ENCODE measurements at regions not wholly inside any gene's neighbourhood (a gene's known extent, or its start where the extent isn't known, plus 50 kb on each side); places are given as distances from the start of the nearest gene placed in this dataset.

DNA sequence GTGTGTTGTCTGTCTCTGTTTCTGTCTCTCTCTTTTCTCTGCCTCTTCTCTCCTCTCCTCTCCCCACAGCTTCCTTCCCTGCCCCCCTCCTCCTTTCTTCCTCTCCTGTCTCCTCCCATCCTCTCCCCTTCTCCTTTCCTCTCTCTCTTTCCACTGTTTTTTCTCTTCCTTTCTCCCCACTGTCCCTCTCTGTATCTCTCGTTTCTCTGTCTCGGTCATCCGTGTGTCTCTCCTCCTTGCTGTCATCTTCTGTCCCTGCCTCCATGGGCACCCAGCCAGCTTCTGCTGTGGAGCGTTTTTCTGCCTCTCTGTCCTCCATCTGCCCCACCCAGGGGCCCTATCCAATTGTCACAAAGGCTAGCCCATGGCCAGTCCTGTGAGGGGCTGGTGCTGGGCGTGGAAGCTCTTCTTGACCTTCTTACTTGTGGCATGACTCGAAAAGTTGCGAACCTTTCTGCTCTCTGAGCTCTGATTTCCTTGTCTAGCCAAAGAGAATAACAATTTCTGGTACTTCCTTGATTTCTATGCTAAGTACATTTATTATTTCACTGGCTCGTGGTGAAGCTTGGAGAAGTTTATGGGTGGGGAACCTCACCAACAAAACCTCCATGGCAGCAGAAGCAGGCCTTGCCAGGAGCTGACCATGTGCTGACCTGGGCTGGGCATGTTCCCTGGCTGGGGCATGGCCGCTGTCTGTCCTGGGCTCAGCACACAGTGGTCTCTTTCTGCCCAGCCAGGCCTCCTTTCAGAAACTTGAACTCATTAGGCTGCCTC, 69.3 kb downstream of the CEBPB start (continued):
- no peak for TF ChIP-seq CREB3L1 (IDR thresholded peaks at IDR 0.05; ENCODE audit: borderline replicate concordance, low read depth)
- TF ChIP-seq SMARCA5 (IDR thresholded peaks at IDR 0.05), result peak; percentile 41; the same call in 1 of the 2 replicates
- TF ChIP-seq RUNX1 (IDR thresholded peaks at IDR 0.05; ENCODE audit: low read depth), result no peak
- no peak for TF ChIP-seq ZNF764 (CRISPR knock-in tag; IDR thresholded peaks at IDR 0.05; ENCODE audit: low read depth)
- peak; percentile 27; the same call in 1 of the 2 replicates for TF ChIP-seq SMARCA4 (IDR thresholded peaks at IDR 0.05)
- TF ChIP-seq PKNOX1 (IDR thresholded peaks at IDR 0.05), result no peak
- TF ChIP-seq PHF21A (IDR thresholded peaks at IDR 0.05; ENCODE audit: borderline replicate concordance, low read depth), result peak; percentile 33; the same call in 1 of the 2 replicates
- no peak for TF ChIP-seq HDAC3 (IDR thresholded peaks at IDR 0.05; ENCODE audit: borderline replicate concordance, partially characterized antibody)
- no peak for TF ChIP-seq RBM17 (IDR thresholded peaks at IDR 0.05; ENCODE audit: borderline replicate concordance, low read depth, low read length)

Data from K562 (cell line).